WTC11 (cell line): ENCODE measurements at regions not wholly inside any gene's neighbourhood (a gene's known extent, or its start where the extent isn't known, plus 50 kb on each side); places are given as distances from the start of the nearest gene placed in this dataset.

Source experiments
- ATF1 ChIP-seq: sonication (generic); formaldehyde crosslinking; IDR thresholded peaks from 2 replicates; pipeline ENCODE4 v1.8.1; 2023; ENCODE audit warnings: mild to moderate bottlenecking, moderate library complexity, missing genetic modification reagents
- CDX4 ChIP-seq: fragments of 250-450 bp; sonication (Bioruptor Pico); IDR thresholded peaks from 2 replicates; pipeline ENCODE4 v1.9.0; 2021; ENCODE audit warnings: moderate library complexity, mild to moderate bottlenecking, inconsistent platforms, borderline replicate concordance
- NR2C2 ChIP-seq: sonication (generic); formaldehyde crosslinking; IDR thresholded peaks from 2 replicates; pipeline ENCODE4 v1.8.0; 2022; ENCODE audit warnings: mild to moderate bottlenecking, missing genetic modification reagents
- NR3C1 ChIP-seq: sonication (generic); formaldehyde crosslinking; conservative IDR thresholded peaks from 2 replicates; pipeline ENCODE4 v1.8.1; 2023; ENCODE audit warnings: low read depth, mild to moderate bottlenecking, missing genetic modification reagents
- SP1 ChIP-seq: sonication (generic); formaldehyde crosslinking; conservative IDR thresholded peaks from 2 replicates; pipeline ENCODE4 v1.8.1; 2022; ENCODE audit warnings: missing genetic modification reagents
- TEAD1 ChIP-seq: sonication (generic); formaldehyde crosslinking; IDR thresholded peaks from 2 replicates; pipeline ENCODE4 v1.8.0; 2022; ENCODE audit warnings: mild to moderate bottlenecking, missing genetic modification reagents
- TEAD4 ChIP-seq: sonication (generic); formaldehyde crosslinking; IDR thresholded peaks from 2 replicates; pipeline ENCODE4 v1.8.0; 2022; ENCODE audit warnings: mild to moderate bottlenecking, missing genetic modification reagents
- USF2 ChIP-seq: sonication (generic); formaldehyde crosslinking; IDR thresholded peaks from 2 replicates; pipeline ENCODE4 v1.8.1; 2023; ENCODE audit warnings: mild to moderate bottlenecking, missing genetic modification reagents, moderate library complexity
- TF ChIP-seq, protein P1 (sequence below): fragments of 200-600 bp; IDR thresholded peaks from 2 replicates; pipeline ENCODE4 v1.8.0; 2022; ENCODE audit warnings: antibody characterized with exemption

DNA sequence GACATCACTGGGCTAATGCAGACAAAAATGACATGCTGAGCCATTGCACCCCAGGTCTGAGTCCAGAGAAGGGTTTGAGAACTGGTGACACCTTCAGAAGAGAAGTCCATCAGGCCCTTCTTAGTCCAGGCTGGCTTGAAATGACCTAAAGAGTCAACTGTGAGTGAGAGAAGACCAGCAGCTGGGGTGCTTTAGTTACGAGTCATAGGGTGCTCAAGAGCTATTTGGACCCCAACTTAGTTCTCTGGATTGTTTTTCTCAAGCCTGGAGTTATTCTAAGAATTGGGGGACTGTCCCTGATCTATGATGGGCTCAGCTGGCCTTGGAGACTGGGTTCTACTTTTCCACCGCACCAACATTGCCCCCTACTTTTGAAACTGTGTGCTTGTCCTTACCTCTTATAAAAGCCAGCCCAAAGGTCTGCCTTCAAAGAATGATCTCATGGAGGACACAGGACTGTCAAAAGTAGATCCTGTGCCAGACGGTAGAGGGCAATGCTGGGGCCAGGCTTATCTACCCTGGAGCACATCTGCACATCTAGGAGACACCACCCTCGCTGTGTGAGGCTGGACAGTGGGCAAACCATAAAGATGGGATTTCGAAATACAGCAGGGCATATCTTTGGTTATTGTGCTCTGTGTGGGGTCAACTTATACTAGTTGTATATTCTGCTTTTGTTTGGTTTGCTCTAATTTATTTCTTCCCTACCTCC, 333.0 kb upstream of the SLC14A2 start:
- TF ChIP-seq, protein P1, sequence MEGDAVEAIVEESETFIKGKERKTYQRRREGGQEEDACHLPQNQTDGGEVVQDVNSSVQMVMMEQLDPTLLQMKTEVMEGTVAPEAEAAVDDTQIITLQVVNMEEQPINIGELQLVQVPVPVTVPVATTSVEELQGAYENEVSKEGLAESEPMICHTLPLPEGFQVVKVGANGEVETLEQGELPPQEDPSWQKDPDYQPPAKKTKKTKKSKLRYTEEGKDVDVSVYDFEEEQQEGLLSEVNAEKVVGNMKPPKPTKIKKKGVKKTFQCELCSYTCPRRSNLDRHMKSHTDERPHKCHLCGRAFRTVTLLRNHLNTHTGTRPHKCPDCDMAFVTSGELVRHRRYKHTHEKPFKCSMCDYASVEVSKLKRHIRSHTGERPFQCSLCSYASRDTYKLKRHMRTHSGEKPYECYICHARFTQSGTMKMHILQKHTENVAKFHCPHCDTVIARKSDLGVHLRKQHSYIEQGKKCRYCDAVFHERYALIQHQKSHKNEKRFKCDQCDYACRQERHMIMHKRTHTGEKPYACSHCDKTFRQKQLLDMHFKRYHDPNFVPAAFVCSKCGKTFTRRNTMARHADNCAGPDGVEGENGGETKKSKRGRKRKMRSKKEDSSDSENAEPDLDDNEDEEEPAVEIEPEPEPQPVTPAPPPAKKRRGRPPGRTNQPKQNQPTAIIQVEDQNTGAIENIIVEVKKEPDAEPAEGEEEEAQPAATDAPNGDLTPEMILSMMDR, result no peak
- TF ChIP-seq USF2 (CRISPR knock-in tag) (no peak), NR3C1 (CRISPR knock-in tag) (no peak), SP1 (no peak), CDX4 (CRISPR knock-in tag) (no peak), ATF1 (CRISPR knock-in tag) (no peak), TEAD4 (CRISPR knock-in tag) (no peak), TEAD1 (CRISPR knock-in tag) (no peak), NR2C2 (CRISPR knock-in tag) (no peak)
